IPS-NIHi7 (cell line): ENCODE measurements at regions not wholly inside any gene's neighbourhood (a gene's known extent, or its start where the extent isn't known, plus 50 kb on each side); places are given as distances from the start of the nearest gene placed in this dataset.

ENCODE experiments used
- DNase-seq: peaks from one replicate; pipeline ENCODE4 v3.0.0; 2012; ENCODE audit warnings: mixed read lengths; ENCODE audit errors: extremely low spot score

GRCh38 chr15:69712991-69713390, 260.4 kb downstream of the RPLP1 start:
- no peak for DNase-seq

- no peak for DNase-seq
Measured at GRCh38 chr15:69713726-69714559, 261.3 kb downstream of the RPLP1 start.

- no peak for DNase-seq
Measured at GRCh38 chr15:69715210-69715609, 262.6 kb downstream of the RPLP1 start.

- no peak for DNase-seq
Measured at GRCh38 chr15:69718436-69718835, 265.8 kb downstream of the RPLP1 start.

- no peak for DNase-seq
Measured at GRCh38 chr15:69718916-69719315, 266.3 kb downstream of the RPLP1 start.

GRCh38 chr15:69719527-69720240, 267.1 kb downstream of the RPLP1 start:
- DNase-seq = no peak

GRCh38 chr15:69720536-69720935, 267.9 kb downstream of the RPLP1 start:
- DNase-seq = no peak

GRCh38 chr15:69722924-69723323, 270.3 kb downstream of the RPLP1 start:
- DNase-seq = no peak

- DNase-seq = peak; percentile 53
Measured at GRCh38 chr15:69723404-69724096, 270.9 kb downstream of the RPLP1 start.

GRCh38 chr15:69724333-69724732, 271.7 kb downstream of the RPLP1 start:
- DNase-seq = no peak

GRCh38 chr15:69725275-69725674, 272.7 kb downstream of the RPLP1 start:
- DNase-seq = no peak

GRCh38 chr15:69725957-69726356, 273.3 kb downstream of the RPLP1 start:
- no peak for DNase-seq

GRCh38 chr15:69727121-69727924, 274.7 kb downstream of the RPLP1 start:
- no peak for DNase-seq

GRCh38 chr15:69729167-69729748, 276.6 kb downstream of the RPLP1 start:
- peak; percentile 56 for DNase-seq

GRCh38 chr15:69730281-69731080, 277.9 kb downstream of the RPLP1 start:
- DNase-seq = no peak

GRCh38 chr15:69731081-69731330, 278.4 kb downstream of the RPLP1 start:
- DNase-seq = no peak

GRCh38 chr15:69731581-69731980, 279.0 kb downstream of the RPLP1 start:
- no peak for DNase-seq

- no peak for DNase-seq
Measured at GRCh38 chr15:69732133-69732532, 279.5 kb downstream of the RPLP1 start.

GRCh38 chr15:69734699-69735098, 282.1 kb downstream of the RPLP1 start:
- DNase-seq = no peak

- DNase-seq = peak; percentile 52
Measured at GRCh38 chr15:69735121-69735520, 282.5 kb downstream of the RPLP1 start.

GRCh38 chr15:69736161-69736560, 283.5 kb downstream of the RPLP1 start:
- DNase-seq = no peak
